ENCODE measurements at regions not wholly inside any gene's neighbourhood (a gene's known extent, or its start where the extent isn't known, plus 50 kb on each side); places are given as distances from the start of the nearest gene placed in this dataset.

- Histone ChIP-seq H3K79me2 (replicated peaks; ENCODE audit: insufficient read depth, low read length) (no peaks in the 10 kb centered on the region), H2AFZ (ENCODE audit: low read depth, low read length) (no peak overlapping the region), H3F3A (ENCODE audit: insufficient read depth, low read length, poor library complexity, severe bottlenecking) (no peaks in the 10 kb centered on the region), H3K27me3 (ENCODE audit: insufficient read depth, low read depth, low read length) (no peaks in the 10 kb centered on the region), H3K9ac (ENCODE audit: low read length) (no peak overlapping the region), H3K36me3 (ENCODE audit: insufficient read depth, low read length) (no peaks in the 10 kb centered on the region), H4K20me1 (ENCODE audit: insufficient read depth) (no peaks in the 10 kb centered on the region), H3K27ac (ENCODE audit: low read length) (no peak overlapping the region), H3K9me3 (ENCODE audit: low read length) (no peaks in the 10 kb centered on the region), H3K4me3 (ENCODE audit: low read length) (no peak overlapping the region), H3K4me2 (ENCODE audit: low read length) (no peak overlapping the region), H3K9me2 (ENCODE audit: insufficient read depth, low read length) (no peaks in the 10 kb centered on the region)
- TF ChIP-seq POLR2AphosphoS5 (IDR thresholded peaks at IDR 0.05) (no peak), TAF1 (IDR thresholded peaks at IDR 0.05; ENCODE audit: low read depth) (no peak), EZH2 (IDR thresholded peaks at IDR 0.05; ENCODE audit: borderline replicate concordance, insufficient read depth, low read length, poor library complexity, severe bottlenecking) (no peak), MXI1 (conservative IDR thresholded peaks at IDR 0.05; ENCODE audit: poor library complexity, severe bottlenecking) (no peak), SMC3 (conservative IDR thresholded peaks at IDR 0.05; ENCODE audit: poor library complexity) (no peak), EP300 (conservative IDR thresholded peaks at IDR 0.05; ENCODE audit: poor library complexity, severe bottlenecking) (no peak), RAD21 (conservative IDR thresholded peaks at IDR 0.05) (no peak)
- TF ChIP-seq, protein P1, sequence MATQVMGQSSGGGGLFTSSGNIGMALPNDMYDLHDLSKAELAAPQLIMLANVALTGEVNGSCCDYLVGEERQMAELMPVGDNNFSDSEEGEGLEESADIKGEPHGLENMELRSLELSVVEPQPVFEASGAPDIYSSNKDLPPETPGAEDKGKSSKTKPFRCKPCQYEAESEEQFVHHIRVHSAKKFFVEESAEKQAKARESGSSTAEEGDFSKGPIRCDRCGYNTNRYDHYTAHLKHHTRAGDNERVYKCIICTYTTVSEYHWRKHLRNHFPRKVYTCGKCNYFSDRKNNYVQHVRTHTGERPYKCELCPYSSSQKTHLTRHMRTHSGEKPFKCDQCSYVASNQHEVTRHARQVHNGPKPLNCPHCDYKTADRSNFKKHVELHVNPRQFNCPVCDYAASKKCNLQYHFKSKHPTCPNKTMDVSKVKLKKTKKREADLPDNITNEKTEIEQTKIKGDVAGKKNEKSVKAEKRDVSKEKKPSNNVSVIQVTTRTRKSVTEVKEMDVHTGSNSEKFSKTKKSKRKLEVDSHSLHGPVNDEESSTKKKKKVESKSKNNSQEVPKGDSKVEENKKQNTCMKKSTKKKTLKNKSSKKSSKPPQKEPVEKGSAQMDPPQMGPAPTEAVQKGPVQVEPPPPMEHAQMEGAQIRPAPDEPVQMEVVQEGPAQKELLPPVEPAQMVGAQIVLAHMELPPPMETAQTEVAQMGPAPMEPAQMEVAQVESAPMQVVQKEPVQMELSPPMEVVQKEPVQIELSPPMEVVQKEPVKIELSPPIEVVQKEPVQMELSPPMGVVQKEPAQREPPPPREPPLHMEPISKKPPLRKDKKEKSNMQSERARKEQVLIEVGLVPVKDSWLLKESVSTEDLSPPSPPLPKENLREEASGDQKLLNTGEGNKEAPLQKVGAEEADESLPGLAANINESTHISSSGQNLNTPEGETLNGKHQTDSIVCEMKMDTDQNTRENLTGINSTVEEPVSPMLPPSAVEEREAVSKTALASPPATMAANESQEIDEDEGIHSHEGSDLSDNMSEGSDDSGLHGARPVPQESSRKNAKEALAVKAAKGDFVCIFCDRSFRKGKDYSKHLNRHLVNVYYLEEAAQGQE (IDR thresholded peaks at IDR 0.05; ENCODE audit: borderline replicate concordance): no peak
- TF ChIP-seq, protein P2, sequence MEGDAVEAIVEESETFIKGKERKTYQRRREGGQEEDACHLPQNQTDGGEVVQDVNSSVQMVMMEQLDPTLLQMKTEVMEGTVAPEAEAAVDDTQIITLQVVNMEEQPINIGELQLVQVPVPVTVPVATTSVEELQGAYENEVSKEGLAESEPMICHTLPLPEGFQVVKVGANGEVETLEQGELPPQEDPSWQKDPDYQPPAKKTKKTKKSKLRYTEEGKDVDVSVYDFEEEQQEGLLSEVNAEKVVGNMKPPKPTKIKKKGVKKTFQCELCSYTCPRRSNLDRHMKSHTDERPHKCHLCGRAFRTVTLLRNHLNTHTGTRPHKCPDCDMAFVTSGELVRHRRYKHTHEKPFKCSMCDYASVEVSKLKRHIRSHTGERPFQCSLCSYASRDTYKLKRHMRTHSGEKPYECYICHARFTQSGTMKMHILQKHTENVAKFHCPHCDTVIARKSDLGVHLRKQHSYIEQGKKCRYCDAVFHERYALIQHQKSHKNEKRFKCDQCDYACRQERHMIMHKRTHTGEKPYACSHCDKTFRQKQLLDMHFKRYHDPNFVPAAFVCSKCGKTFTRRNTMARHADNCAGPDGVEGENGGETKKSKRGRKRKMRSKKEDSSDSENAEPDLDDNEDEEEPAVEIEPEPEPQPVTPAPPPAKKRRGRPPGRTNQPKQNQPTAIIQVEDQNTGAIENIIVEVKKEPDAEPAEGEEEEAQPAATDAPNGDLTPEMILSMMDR (IDR thresholded peaks at IDR 0.05; ENCODE audit: poor library complexity, severe bottlenecking): no peak
Observed at GRCh38 chr6:93120154-93120742, 299.1 kb downstream of the EPHA7 start.

- no peak overlapping the region for H3K4me3 ChIP-seq (ENCODE audit: low read length)
- no peak for TF ChIP-seq SMC3 (conservative IDR thresholded peaks at IDR 0.05; ENCODE audit: poor library complexity)
- no peak for TF ChIP-seq RAD21 (conservative IDR thresholded peaks at IDR 0.05)
- TF ChIP-seq TAF1 (IDR thresholded peaks at IDR 0.05; ENCODE audit: low read depth): no peak
- no peak for TF ChIP-seq POLR2AphosphoS5 (IDR thresholded peaks at IDR 0.05)
- H3K27ac ChIP-seq (ENCODE audit: low read length): no peak overlapping the region
- H3K27me3 ChIP-seq (ENCODE audit: insufficient read depth, low read depth, low read length): no peaks in the 10 kb centered on the region
- H3F3A ChIP-seq (ENCODE audit: insufficient read depth, low read length, poor library complexity, severe bottlenecking): no peaks in the 10 kb centered on the region
- no peaks in the 10 kb centered on the region for H3K9me3 ChIP-seq (ENCODE audit: low read length)
- no peak overlapping the region for H3K9ac ChIP-seq (ENCODE audit: low read length)
- no peak overlapping the region for H3K4me2 ChIP-seq (ENCODE audit: low read length)
- no peaks in the 10 kb centered on the region for H4K20me1 ChIP-seq (ENCODE audit: insufficient read depth)
- no peaks in the 10 kb centered on the region for H3K36me3 ChIP-seq (ENCODE audit: insufficient read depth, low read length)
- no peaks in the 10 kb centered on the region for H3K79me2 ChIP-seq (replicated peaks; ENCODE audit: insufficient read depth, low read length)
- no peaks in the 10 kb centered on the region for H3K9me2 ChIP-seq (ENCODE audit: insufficient read depth, low read length)
- no peak overlapping the region for H2AFZ ChIP-seq (ENCODE audit: low read depth, low read length)
Observed at GRCh38 chr6:93105907-93106306, 313.5 kb downstream of the EPHA7 start.
